GM12878 (cell line): ENCODE measurements at regions not wholly inside any gene's neighbourhood (a gene's known extent, or its start where the extent isn't known, plus 50 kb on each side); places are given as distances from the start of the nearest gene placed in this dataset.

ENCODE experiments used
- ATAC-seq: fragments of 200-7000 bp; cut with Tn5 transposase; 3 replicates; pipeline ENCODE4 v1.9.1; 2020; ENCODE audit warnings: mild to moderate bottlenecking, moderate library complexity
- BruUV-seq: library from RNA; stranded (reverse); fragments of 400-500 nt; replicated peaks from 2 replicates; lab custom pipeline; 2021; lab: Mats Ljungman, UMichigan
- CTCF ChIA-PET: fragments of 300-600 bp; sonication (Branson Sonifier 250); formaldehyde crosslinking; extraction: SDS; loops from one replicate; lab custom pipeline; 2021; ENCODE audit warnings: inconsistent platforms; lab: Yijun Ruan, JAX
- POLR2A ChIA-PET: fragments of 350-600 bp; formaldehyde crosslinking; extraction: SDS; loops from one replicate; lab custom pipeline; 2021; ENCODE audit warnings: inconsistent platforms; lab: Charles Lee
- RAD21 ChIA-PET: fragments of 300-600 bp; sonication (Branson Sonifier 250); formaldehyde crosslinking; loops from one replicate; lab custom pipeline; 2023; ENCODE audit warnings: antibody characterized with exemption; ENCODE audit not compliant: unreplicated experiment; lab: Charles Lee
- SMC1A ChIA-PET: fragments of 300-600 bp; sonication (Branson Sonifier 250); formaldehyde crosslinking; loops from one replicate; lab custom pipeline; 2023; ENCODE audit not compliant: unreplicated experiment, uncharacterized antibody; lab: Charles Lee
- DNase-seq: peaks from one replicate; pipeline ENCODE4 v3.0.0-alpha.2; 2011; ENCODE audit warnings: low read depth, low spot score
- FAIRE-seq: peaks from 3 replicates; lab custom pipeline; 2011; peaks lifted over from hg19 to GRCh38; lab: Jason Lieb, UNC
- H2AFZ ChIP-seq: 2 replicates; pipeline ENCODE4 v1.6.0; 2011; ENCODE audit warnings: low read depth, low read length, control low read depth; ENCODE audit not compliant: control insufficient read depth
- H3K27ac ChIP-seq: 2 replicates; pipeline ENCODE4 v1.5.1; 2011; ENCODE audit warnings: control low read depth; ENCODE audit not compliant: control insufficient read depth, insufficient read depth
- H3K27me3 ChIP-seq, 2 experiments: replicated peaks in 1 of 2; 2 replicates each; pipeline versions ENCODE4 v1.6.0 to v1.6.1; 2011; ENCODE audit warnings: low read length in 1 of 2; ENCODE audit not compliant: control insufficient read depth in 2 of 2, insufficient read depth in 2 of 2
- H3K36me3 ChIP-seq, 2 experiments: 2 replicates each; pipeline ENCODE4 v1.5.1; 2011; ENCODE audit warnings: low read length in 1 of 2; ENCODE audit not compliant: control insufficient read depth in 2 of 2, insufficient read depth in 2 of 2
- H3K4me1 ChIP-seq: 2 replicates; pipeline ENCODE4 v1.6.1; 2011; ENCODE audit warnings: mild to moderate bottlenecking, low read length, moderate library complexity, mixed read lengths; ENCODE audit not compliant: control insufficient read depth, insufficient read depth
- H3K4me2 ChIP-seq: 2 replicates; pipeline ENCODE4 v1.6.0; 2011; ENCODE audit warnings: control low read depth; ENCODE audit not compliant: control insufficient read depth, insufficient read depth
- H3K4me3 ChIP-seq: fragments of 200-600 bp; sonication (generic); 2 replicates; pipeline ENCODE4 v1.5.1; 2016
- H3K79me2 ChIP-seq: 2 replicates; pipeline ENCODE4 v1.6.0; 2011; ENCODE audit warnings: low read length; ENCODE audit not compliant: control insufficient read depth, insufficient read depth
- H3K9ac ChIP-seq: 2 replicates; pipeline ENCODE4 v1.8.0; 2011; ENCODE audit warnings: low read length, control low read depth, mixed read lengths; ENCODE audit not compliant: control insufficient read depth, insufficient read depth
- H3K9me3 ChIP-seq: replicated peaks from 3 replicates; pipeline ENCODE4 v1.5.1; 2011; ENCODE audit warnings: mild to moderate bottlenecking, low read length; ENCODE audit not compliant: control insufficient read depth, insufficient read depth
- H4K20me1 ChIP-seq: 2 replicates; pipeline ENCODE4 v1.6.0; 2011; ENCODE audit not compliant: control insufficient read depth, insufficient read depth
- CHD2 ChIP-seq: IDR thresholded peaks from 2 replicates; pipeline ENCODE4 v1.6.1; 2011; ENCODE audit warnings: low read depth, low read length, improper control_type of control experiment, borderline replicate concordance
- E2F4 ChIP-seq: IDR thresholded peaks from 2 replicates; pipeline ENCODE4 v1.6.1; 2012; ENCODE audit warnings: low read depth, low read length, improper control_type of control experiment
- EP300 ChIP-seq, 2 experiments: fragments of 150-350 bp in 1 of 2; IDR thresholded peaks; 2 replicates each; pipeline ENCODE4 v1.6.1; 2011 to 2012; ENCODE audit warnings: low read depth in 2 of 2, low read length in 2 of 2, borderline replicate concordance in 1 of 2, improper control_type of control experiment in 1 of 2, inconsistent platforms in 1 of 2; ENCODE audit not compliant: control insufficient read depth in 1 of 2
- IRF4 ChIP-seq: IDR thresholded peaks from 2 replicates; pipeline ENCODE4 v1.6.1; 2011; ENCODE audit warnings: low read depth, low read length
- KLF5 ChIP-seq: fragments of 450-650 bp; IDR thresholded peaks from 2 replicates; pipeline ENCODE4 v1.6.1; 2014; ENCODE audit warnings: mild to moderate bottlenecking; ENCODE audit not compliant: partially characterized antibody
- LARP7 ChIP-seq: fragments of 450-650 bp; IDR thresholded peaks from 2 replicates; pipeline ENCODE4 v1.6.1; 2017; ENCODE audit warnings: mild to moderate bottlenecking
- NR2C2 ChIP-seq: IDR thresholded peaks from 2 replicates; pipeline ENCODE4 v1.6.1; 2011; ENCODE audit warnings: borderline replicate concordance, low read depth; ENCODE audit not compliant: control insufficient read depth, insufficient read length
- PML ChIP-seq: IDR thresholded peaks from 2 replicates; pipeline ENCODE4 v1.6.1; 2012; ENCODE audit warnings: low read length, inconsistent platforms
- POLR2A ChIP-seq: IDR thresholded peaks from 2 replicates; pipeline ENCODE4 v1.6.1; 2011; ENCODE audit warnings: low read depth, mild to moderate bottlenecking, low read length
- SMARCA5 ChIP-seq: fragments of 450-650 bp; IDR thresholded peaks from 2 replicates; pipeline ENCODE4 v1.6.1; 2017; ENCODE audit warnings: mild to moderate bottlenecking
- STAT1 ChIP-seq: fragments of 450-650 bp; conservative IDR thresholded peaks from 2 replicates; pipeline ENCODE4 v1.6.1; 2014; ENCODE audit warnings: antibody characterized with exemption, mild to moderate bottlenecking
- STAT3 ChIP-seq: IDR thresholded peaks from 2 replicates; pipeline ENCODE4 v1.6.1; 2011; ENCODE audit warnings: low read depth, low read length, improper control_type of control experiment
- WRNIP1 ChIP-seq: IDR thresholded peaks from 2 replicates; pipeline ENCODE4 v1.6.1; 2011; ENCODE audit warnings: low read depth, low read length, improper control_type of control experiment, borderline replicate concordance
- ZNF274 ChIP-seq: IDR thresholded peaks from one replicate; pipeline ENCODE4 v1.8.0; 2011; ENCODE audit not compliant: insufficient read length, insufficient read depth
- ZNF592 ChIP-seq: fragments of 450-650 bp; IDR thresholded peaks from 2 replicates; pipeline ENCODE4 v1.6.1; 2017; ENCODE audit warnings: mild to moderate bottlenecking, moderate library complexity
- WGBS: methylation state at CpG from one replicate; pipeline ENCODE4 v1.1.6; 2016; ENCODE audit warnings: low lambda C conversion rate; ENCODE audit not compliant: insufficient replicate concordance, insufficient coverage; ENCODE audit errors: missing lambda C conversion rate; 5-methylcytosine and 5-hydroxymethylcytosine counted together
- in situ Hi-C: fragments of 300-500 bp; cut with MboI; formaldehyde crosslinking; loops from 9 replicates; pipeline ENCODE4 v1.14.3; 2018; ENCODE audit warnings: mixed read lengths
- intact Hi-C: fragments of 100-400 bp; cut with micrococcal nuclease; formaldehyde crosslinking; loops from one replicate; pipeline ENCODE4 v1.14.2; 2022; ENCODE audit not compliant: unreplicated experiment

- TF ChIP-seq ZNF592 (no peak), KLF5 (no peak), ZNF274 (no peak), STAT1 (no peak), CHD2 (no peak), PML (no peak), NR2C2 (no peak)
These were observed 165.0 kb downstream of the SYK start (continued) for GRCh38 chr9:90966480-90967144.

- H3K79me2 ChIP-seq = no peaks in the 10 kb centered on the region
- H3K36me3 ChIP-seq = no peaks in the 10 kb centered on the region
- no peak overlapping the region for H2AFZ ChIP-seq
- DNase-seq = no peak
- H3K9me3 ChIP-seq = no peaks in the 10 kb centered on the region
- RAD21 ChIA-PET = no interaction called here
- 65% methylated on average over 7 of the region's 7 CpGs for WGBS
- POLR2A ChIA-PET = no interaction called here
- no peak overlapping the region for H3K9ac ChIP-seq
- in situ Hi-C loops = no loop called here
- TF ChIP-seq STAT1 (no peak), POLR2A (no peak), STAT3 (no peak), SMARCA5 (no peak), EP300 (IDR thresholded peaks at IDR 0.05; ENCODE audit: borderline replicate concordance in 1 of 2, control insufficient read depth in 1 of 2, low read depth in 2 of 2, low read length in 2 of 2) (no peak), IRF4 (no peak), WRNIP1 (no peak), E2F4 (no peak), LARP7 (no peak)
- SMC1A ChIA-PET = no interaction called here
- peaks cover 9% of the 10 kb centered on the region for H3K4me1 ChIP-seq
- no peak overlapping the region for H3K4me2 ChIP-seq
- intact Hi-C loops = no loop called here
- H3K27me3 ChIP-seq = peaks cover 0 to 3% of the 10 kb centered on the region in 2 experiments; a peak in 1 of 4 replicates
- H4K20me1 ChIP-seq = no peaks in the 10 kb centered on the region
- H3K27ac ChIP-seq = no peak overlapping the region
- ATAC-seq = no peak
- no peak for FAIRE-seq
- no peak overlapping the region for H3K4me3 ChIP-seq
- BruUV-seq = no TSS peak
- CTCF ChIA-PET = interaction anchor here (1.1 kb wide), 1 partner anchor 72 kb away, joined by 4 read pairs; no protein-coding TSS in a partner anchor
These were observed 165.5 kb downstream of the SYK start for GRCh38 chr9:90967145-90967538.
